H9 (cell line): ENCODE measurements at regions not wholly inside any gene's neighbourhood (a gene's known extent, or its start where the extent isn't known, plus 50 kb on each side); places are given as distances from the start of the nearest gene placed in this dataset.

ENCODE experiments used
- DNase-seq: peaks from one replicate; pipeline ENCODE4 v3.0.0-alpha.2; 2017
- H2AFZ ChIP-seq: one replicate; pipeline ENCODE4 v1.6.1; 2013; ENCODE audit warnings: mild to moderate bottlenecking, low read length, control low read depth, moderate library complexity
- H2AK5ac ChIP-seq: 2 replicates; pipeline ENCODE4 v1.6.1; 2013; ENCODE audit warnings: low read length, control low read depth, mixed read lengths; ENCODE audit not compliant: insufficient read length
- H2BK120ac ChIP-seq: one replicate; pipeline ENCODE4 v1.6.1; 2013; ENCODE audit warnings: low read depth, mild to moderate bottlenecking, low read length, control low read depth, inconsistent platforms; ENCODE audit not compliant: poor library complexity, severe bottlenecking
- H2BK12ac ChIP-seq: 2 replicates; pipeline ENCODE4 v1.6.1; 2013; ENCODE audit warnings: low read length, control low read depth, mixed read lengths, low read depth; ENCODE audit not compliant: insufficient read length
- H2BK15ac ChIP-seq: 2 replicates; pipeline ENCODE4 v1.6.1; 2013; ENCODE audit warnings: low read depth, low read length, control low read depth
- H2BK20ac ChIP-seq: one replicate; pipeline ENCODE4 v1.6.1; 2013; ENCODE audit warnings: low read depth, mild to moderate bottlenecking, low read length, control low read depth, inconsistent platforms; ENCODE audit not compliant: poor library complexity, severe bottlenecking
- H2BK5ac ChIP-seq: 2 replicates; pipeline ENCODE4 v1.6.1; 2013; ENCODE audit warnings: low read length, control low read depth, mixed read lengths; ENCODE audit not compliant: insufficient read length
- H3K14ac ChIP-seq: 2 replicates; pipeline ENCODE4 v1.6.1; 2013; ENCODE audit warnings: low read length, control low read depth; ENCODE audit not compliant: insufficient read depth
- H3K18ac ChIP-seq: 2 replicates; pipeline ENCODE4 v1.6.1; 2013; ENCODE audit warnings: low read depth, mild to moderate bottlenecking, mixed read lengths, low read length, control low read depth; ENCODE audit not compliant: insufficient read length
- H3K23ac ChIP-seq: 2 replicates; pipeline ENCODE4 v1.6.1; 2013; ENCODE audit warnings: low read length, control low read depth, mixed read lengths, low read depth; ENCODE audit not compliant: insufficient read length
- H3K23me2 ChIP-seq: 2 replicates; pipeline ENCODE4 v1.6.1; 2013; ENCODE audit warnings: low read depth, mild to moderate bottlenecking, mixed read lengths, low read length, control low read depth; ENCODE audit not compliant: insufficient read length, poor library complexity, severe bottlenecking
- H3K27ac ChIP-seq: 2 replicates; pipeline ENCODE4 v1.5.1; 2013; ENCODE audit warnings: low read length, control low read depth, mixed read lengths, low read depth; ENCODE audit not compliant: insufficient read length
- H3K27me3 ChIP-seq: 2 replicates; pipeline ENCODE4 v1.6.1; 2013; ENCODE audit warnings: low read length, control low read depth, inconsistent platforms; ENCODE audit not compliant: insufficient read depth
- H3K4ac ChIP-seq: 2 replicates; pipeline ENCODE4 v1.6.1; 2013; ENCODE audit warnings: low read depth, mild to moderate bottlenecking, control low read depth, inconsistent platforms, low read length, moderate library complexity
- H3K4me1 ChIP-seq: 2 replicates; pipeline ENCODE4 v1.6.1; 2013; ENCODE audit warnings: low read length, control low read depth, inconsistent platforms; ENCODE audit not compliant: insufficient read depth
- H3K4me2 ChIP-seq: 2 replicates; pipeline ENCODE4 v1.6.1; 2013; ENCODE audit warnings: low read length, control low read depth, mixed read lengths; ENCODE audit not compliant: insufficient read length, insufficient read depth
- H3K56ac ChIP-seq: 2 replicates; pipeline ENCODE4 v1.6.1; 2013; ENCODE audit warnings: low read depth, mild to moderate bottlenecking, mixed read lengths, low read length, control low read depth; ENCODE audit not compliant: insufficient read length
- H3K79me1 ChIP-seq: 2 replicates; pipeline ENCODE4 v1.6.1; 2013; ENCODE audit warnings: low read depth, mild to moderate bottlenecking, moderate library complexity, low read length, control low read depth, inconsistent platforms; ENCODE audit not compliant: insufficient read depth, poor library complexity, severe bottlenecking
- H3K79me2 ChIP-seq: 2 replicates; pipeline ENCODE4 v1.6.1; 2013; ENCODE audit warnings: low read length, control low read depth, inconsistent platforms; ENCODE audit not compliant: insufficient read depth
- H3K9ac ChIP-seq: 2 replicates; pipeline ENCODE4 v1.6.1; 2013; ENCODE audit warnings: low read length, control low read depth, mixed read lengths; ENCODE audit not compliant: insufficient read length; ENCODE audit errors: extremely low read depth
- H3K9me3 ChIP-seq: one replicate; pipeline ENCODE4 v1.6.1; 2013; ENCODE audit warnings: low read depth, low read length, inconsistent platforms; ENCODE audit not compliant: control insufficient read depth
- H3T11ph ChIP-seq: one replicate; pipeline ENCODE4 v1.6.1; 2013; ENCODE audit warnings: mild to moderate bottlenecking, low read length, control low read depth, inconsistent platforms
- H4K20me1 ChIP-seq: one replicate; pipeline ENCODE4 v1.6.1; 2013; ENCODE audit not compliant: control insufficient read depth, insufficient read length, insufficient read depth
- H4K5ac ChIP-seq: 2 replicates; pipeline ENCODE4 v1.6.1; 2013; ENCODE audit warnings: low read depth, mild to moderate bottlenecking, mixed read lengths, low read length, control low read depth; ENCODE audit not compliant: insufficient read length
- H4K8ac ChIP-seq: replicated peaks from 2 replicates; pipeline ENCODE4 v1.6.1; 2013; ENCODE audit warnings: low read length, control low read depth, mixed read lengths, low read depth; ENCODE audit not compliant: insufficient read length
- H4K91ac ChIP-seq: 2 replicates; pipeline ENCODE4 v1.6.1; 2013; ENCODE audit warnings: low read depth, mild to moderate bottlenecking, moderate library complexity, mixed read lengths, low read length, control low read depth; ENCODE audit not compliant: insufficient read length
- H3K27ac Mint-ChIP-seq, 3 experiments: 2 replicates in 2 of 3; 3 replicates in 1 of 3; pipeline ENCODE4 v1.8.0; 2020 to 2021; ENCODE audit warnings: mixed read lengths in 3 of 3, mild to moderate bottlenecking in 1 of 3, moderate library complexity in 1 of 3
- H3K27me3 Mint-ChIP-seq: 2 replicates; pipeline ENCODE4 v1.8.0; 2021; ENCODE audit warnings: low read depth, mild to moderate bottlenecking, moderate library complexity, mixed read lengths
- H3K36me3 Mint-ChIP-seq, 3 experiments: 2 replicates in 2 of 3; 3 replicates in 1 of 3; pipeline ENCODE4 v1.8.0; 2020 to 2021; ENCODE audit warnings: low read depth in 3 of 3, mixed read lengths in 3 of 3; ENCODE audit not compliant: insufficient read depth in 1 of 3
- H3K4me1 Mint-ChIP-seq, 2 experiments: 2 replicates each; pipeline ENCODE4 v1.8.0; 2020; ENCODE audit warnings: mixed read lengths in 2 of 2
- H3K4me3 Mint-ChIP-seq, 2 experiments: 2 replicates in 1 of 2; 3 replicates in 1 of 2; pipeline ENCODE4 v1.8.0; 2020 to 2021; ENCODE audit warnings: mild to moderate bottlenecking in 2 of 2, mixed read lengths in 2 of 2, moderate library complexity in 1 of 2
- H3K9me3 Mint-ChIP-seq, 2 experiments: 2 replicates in 1 of 2; 3 replicates in 1 of 2; pipeline ENCODE4 v1.8.0; 2020; ENCODE audit warnings: mild to moderate bottlenecking in 2 of 2, mixed read lengths in 2 of 2, moderate library complexity in 1 of 2
- CTCF ChIP-seq: fragments of 200-600 bp; sonication (generic); conservative IDR thresholded peaks from 3 replicates; pipeline ENCODE4 v1.8.0; 2021; ENCODE audit warnings: antibody characterized with exemption, mild to moderate bottlenecking
- WGBS: extraction: QIAGEN DNeasy Blood & Tissue Kit; methylation state at CpG from one replicate; pipeline ENCODE4 v1.1.7; 2013; ENCODE audit warnings: missing lambda C conversion rate, low lambda C conversion rate, mixed read lengths; ENCODE audit not compliant: insufficient read length; ENCODE audit errors: extremely low coverage; 5-methylcytosine and 5-hydroxymethylcytosine counted together

GRCh38 chr14:85714069-85714468 is 184.1 kb downstream of the FLRT2 start:
- H3K18ac ChIP-seq: no peak overlapping the region
- no peak overlapping the region for H2AK5ac ChIP-seq
- no peak overlapping the region for H2AFZ ChIP-seq
- H3K14ac ChIP-seq: no peak overlapping the region
- H4K5ac ChIP-seq: no peak overlapping the region
- H3K56ac ChIP-seq: no peak overlapping the region
- H3K27ac ChIP-seq: no peak overlapping the region
- TF ChIP-seq CTCF: no peak
- H3K4me2 ChIP-seq: no peak overlapping the region
- Mint-ChIP-seq H3K4me3 (no peak overlapping the region), H3K27me3 (no peaks in the 10 kb centered on the region), H3K36me3 (peaks cover 0 to 4% (median 0%) of the 10 kb centered on the region in 3 experiments; a peak in 1 of 7 replicates), H3K27ac (no peak overlapping the region), H3K4me1 (peaks cover 0 to 6% of the 10 kb centered on the region in 2 experiments; a peak in 1 of 4 replicates), H3K9me3 (peaks cover 0 to 2% of the 10 kb centered on the region in 2 experiments; a peak in 1 of 5 replicates)
- H4K20me1 ChIP-seq: no peaks in the 10 kb centered on the region
- no peaks in the 10 kb centered on the region for H3K23me2 ChIP-seq
- H4K8ac ChIP-seq: no peak overlapping the region
- no peak for DNase-seq
- H4K91ac ChIP-seq: no peak overlapping the region
- no peak overlapping the region for H3K4ac ChIP-seq
- H3K79me1 ChIP-seq: no peaks in the 10 kb centered on the region
- H2BK15ac ChIP-seq: no peak overlapping the region
- no peak overlapping the region for H3T11ph ChIP-seq
- H2BK120ac ChIP-seq: no peak overlapping the region
- no peaks in the 10 kb centered on the region for H3K79me2 ChIP-seq
- no peaks in the 10 kb centered on the region for H3K27me3 ChIP-seq
- WGBS: no CpG with 5 or more reads among the region's 1 CpG
- H3K9me3 ChIP-seq: no peaks in the 10 kb centered on the region
- no peak overlapping the region for H2BK12ac ChIP-seq
- H2BK5ac ChIP-seq: no peak overlapping the region
- no peak overlapping the region for H3K23ac ChIP-seq
- no peaks in the 10 kb centered on the region for H3K4me1 ChIP-seq
- H2BK20ac ChIP-seq: no peak overlapping the region
- H3K9ac ChIP-seq: no peak overlapping the region
